Neuronal stem cell (in vitro differentiated cells): ENCODE measurements at regions not wholly inside any gene's neighbourhood (a gene's known extent, or its start where the extent isn't known, plus 50 kb on each side); places are given as distances from the start of the nearest gene placed in this dataset.
A peak's percentile ranks its signal among the peaks of the same experiment; 100 is the strongest.

Source experiments
- DNase-seq: peaks from one replicate; pipeline ENCODE4 v3.0.0-alpha.2; 2013; ENCODE audit warnings: low spot score
- H2AFZ ChIP-seq: one replicate; pipeline ENCODE4 v1.6.1; 2013; ENCODE audit warnings: mild to moderate bottlenecking, low read length, inconsistent platforms
- H2AK5ac ChIP-seq: 2 replicates; pipeline ENCODE4 v1.6.1; 2013; ENCODE audit warnings: low read depth, mild to moderate bottlenecking, inconsistent platforms, low read length, moderate library complexity, mixed read lengths
- H2BK120ac ChIP-seq: 2 replicates; pipeline ENCODE4 v1.6.1; 2013; ENCODE audit warnings: low read depth, mild to moderate bottlenecking, inconsistent platforms, low read length, moderate library complexity, mixed read lengths
- H2BK12ac ChIP-seq: one replicate; pipeline ENCODE4 v1.6.1; 2013; ENCODE audit warnings: low read length, inconsistent platforms
- H2BK15ac ChIP-seq: 2 replicates; pipeline ENCODE4 v1.6.1; 2013; ENCODE audit warnings: mild to moderate bottlenecking, low read length, inconsistent platforms, mixed read lengths
- H2BK5ac ChIP-seq: one replicate; pipeline ENCODE4 v1.6.1; 2013; ENCODE audit warnings: inconsistent platforms, mild to moderate bottlenecking, low read length, moderate library complexity
- H3K14ac ChIP-seq: one replicate; pipeline ENCODE4 v1.6.1; 2013; ENCODE audit warnings: low read length, inconsistent platforms
- H3K18ac ChIP-seq: 2 replicates; pipeline ENCODE4 v1.6.1; 2013; ENCODE audit warnings: low read length, inconsistent platforms
- H3K23ac ChIP-seq: 2 replicates; pipeline ENCODE4 v1.6.1; 2013; ENCODE audit warnings: low read depth, mild to moderate bottlenecking, mixed read lengths, low read length, inconsistent platforms; ENCODE audit not compliant: poor library complexity
- H3K27ac ChIP-seq: replicated peaks from 3 replicates; pipeline ENCODE4 v1.5.1; 2013; ENCODE audit warnings: low read length, inconsistent platforms
- H3K27me3 ChIP-seq, 3 experiments: 2 replicates each; pipeline ENCODE4 v1.6.1; 2013; ENCODE audit warnings: low read length in 3 of 3, mild to moderate bottlenecking in 2 of 3, inconsistent platforms in 1 of 3, low read depth in 1 of 3, mixed read lengths in 1 of 3, moderate library complexity in 1 of 3; ENCODE audit not compliant: control insufficient read depth in 3 of 3, insufficient read depth in 3 of 3
- H3K36me3 ChIP-seq, 2 donors: replicated peaks in 1 of 2; 2 replicates each; pipeline ENCODE4 v1.6.1; 2013; ENCODE audit warnings: low read length in 2 of 2; ENCODE audit not compliant: control insufficient read depth in 2 of 2, insufficient read depth in 2 of 2
- H3K4ac ChIP-seq: 2 replicates; pipeline ENCODE4 v1.6.1; 2013; ENCODE audit warnings: inconsistent platforms, mild to moderate bottlenecking, low read length, moderate library complexity
- H3K4me1 ChIP-seq, 2 donors: 1 replicate in 1 of 2; 2 replicates in 1 of 2; pipeline ENCODE4 v1.6.1; 2013; ENCODE audit warnings: low read length in 2 of 2, low read depth in 1 of 2; ENCODE audit not compliant: control insufficient read depth in 2 of 2, insufficient read depth in 1 of 2
- H3K4me2 ChIP-seq: one replicate; pipeline ENCODE4 v1.6.1; 2013; ENCODE audit warnings: mild to moderate bottlenecking, low read length, inconsistent platforms; ENCODE audit not compliant: insufficient read depth, poor library complexity, severe bottlenecking
- H3K4me3 ChIP-seq, 2 donors: 2 replicates each; pipeline ENCODE4 v1.5.1; 2013; ENCODE audit warnings: low read length in 2 of 2, mild to moderate bottlenecking in 2 of 2, inconsistent platforms in 1 of 2, moderate library complexity in 1 of 2
- H3K79me1 ChIP-seq: one replicate; pipeline ENCODE4 v1.6.1; 2013; ENCODE audit warnings: low read depth, mild to moderate bottlenecking, inconsistent platforms, low read length, moderate library complexity
- H3K9ac ChIP-seq: one replicate; pipeline ENCODE4 v1.6.1; 2013; ENCODE audit warnings: mild to moderate bottlenecking, low read depth, low read length, inconsistent platforms; ENCODE audit not compliant: poor library complexity
- H3K9me3 ChIP-seq, 2 donors: replicated peaks in 1 of 2; 2 replicates each; pipeline versions ENCODE3 to v1.6.1; 2013; ENCODE audit warnings: low read length in 2 of 2, mild to moderate bottlenecking in 2 of 2, inconsistent platforms in 1 of 2, low read depth in 1 of 2, mixed read lengths in 1 of 2, moderate library complexity in 1 of 2; ENCODE audit not compliant: control insufficient read depth in 2 of 2, insufficient read depth in 1 of 2
- H4K8ac ChIP-seq: one replicate; pipeline ENCODE4 v1.6.1; 2013; ENCODE audit warnings: low read depth, mild to moderate bottlenecking, inconsistent platforms, low read length, moderate library complexity
- H4K91ac ChIP-seq: one replicate; pipeline ENCODE4 v1.6.1; 2013; ENCODE audit warnings: low read length, low read depth, mild to moderate bottlenecking, inconsistent platforms; ENCODE audit not compliant: poor library complexity
- WGBS, 2 donors: extraction: QIAGEN DNeasy Blood & Tissue Kit; methylation state at CpG; one replicate each; pipeline ENCODE4 v1.1.7; 2013; ENCODE audit warnings: missing lambda C conversion rate in 2 of 2, mixed read lengths in 1 of 2; ENCODE audit not compliant: insufficient read length in 2 of 2, insufficient replicate concordance in 1 of 2; ENCODE audit errors: extremely low coverage in 2 of 2; 5-methylcytosine and 5-hydroxymethylcytosine counted together

GRCh38 chr18:70418546-70419311, 129.9 kb downstream of the SOCS6 start:
- Histone ChIP-seq H3K4ac (no peak overlapping the region), H3K36me3 (no peaks in the 10 kb centered on the region), H2BK5ac (no peak overlapping the region), H4K91ac (no peak overlapping the region), H3K27me3 (peaks cover 0 to 6% (median 0%) of the 10 kb centered on the region in 3 experiments), H2AFZ (no peak overlapping the region), H2AK5ac (no peak overlapping the region), H2BK120ac (no peak overlapping the region), H3K4me3 (no peak overlapping the region), H3K9me3 (no peaks in the 10 kb centered on the region), H3K27ac (no peak overlapping the region), H3K4me2 (no peak overlapping the region), H3K4me1 (peaks cover 0 to 1% of the 10 kb centered on the region in 2 donors), H2BK15ac (no peak overlapping the region), H4K8ac (no peak overlapping the region), H2BK12ac (no peak overlapping the region), H3K14ac (no peak overlapping the region), H3K23ac (no peak overlapping the region), H3K18ac (no peak overlapping the region), H3K79me1 (no peaks in the 10 kb centered on the region), H3K9ac (no peak overlapping the region)
- no CpG with 5 or more reads among the region's 12 CpGs for WGBS, 2 donors
- DNase-seq = no peak

- H3K36me3 ChIP-seq = no peaks in the 10 kb centered on the region
These were observed 129.0 kb downstream of the SOCS6 start for GRCh38 chr18:70417847-70418246.

GRCh38 chr18:70416496-70416895, 127.7 kb downstream of the SOCS6 start:
- no CpG with 5 or more reads among the region's 8 CpGs for WGBS, 2 donors
- H4K91ac ChIP-seq = no peak overlapping the region
- H2AK5ac ChIP-seq = no peak overlapping the region
- H3K36me3 ChIP-seq = no peaks in the 10 kb centered on the region
- no peak overlapping the region for H3K9ac ChIP-seq
- H2BK5ac ChIP-seq = no peak overlapping the region
- H2BK12ac ChIP-seq = no peak overlapping the region
- H2BK15ac ChIP-seq = no peak overlapping the region
- no peak overlapping the region for H2BK120ac ChIP-seq
- no peak overlapping the region for H3K27ac ChIP-seq
- no peak overlapping the region for H3K14ac ChIP-seq
- no peak for DNase-seq
- H2AFZ ChIP-seq = no peak overlapping the region
- no peak overlapping the region for H3K23ac ChIP-seq
- no peak overlapping the region for H3K4me3 ChIP-seq
- H3K4me1 ChIP-seq = no peaks in the 10 kb centered on the region
- no peaks in the 10 kb centered on the region for H3K9me3 ChIP-seq
- no peak overlapping the region for H3K18ac ChIP-seq
- no peak overlapping the region for H3K4me2 ChIP-seq
- peaks cover 0 to 6% (median 0%) of the 10 kb centered on the region in 3 experiments for H3K27me3 ChIP-seq
- H3K79me1 ChIP-seq = no peaks in the 10 kb centered on the region
- no peak overlapping the region for H4K8ac ChIP-seq
- no peak overlapping the region for H3K4ac ChIP-seq

More at GRCh38 chr18:70417847-70418246, 129.0 kb downstream of the SOCS6 start:
- Histone ChIP-seq H3K18ac (no peak overlapping the region), H2BK12ac (no peak overlapping the region), H3K27ac (no peak overlapping the region), H4K8ac (no peak overlapping the region), H2AFZ (no peak overlapping the region), H2BK120ac (no peak overlapping the region), H3K9ac (no peak overlapping the region), H3K9me3 (no peaks in the 10 kb centered on the region), H3K4ac (no peak overlapping the region), H2AK5ac (no peak overlapping the region), H3K79me1 (no peaks in the 10 kb centered on the region), H3K14ac (no peak overlapping the region), H3K27me3 (peaks cover 0 to 6% (median 0%) of the 10 kb centered on the region in 3 experiments), H4K91ac (no peak overlapping the region), H2BK15ac (no peak overlapping the region), H2BK5ac (no peak overlapping the region), H3K4me2 (no peak overlapping the region), H3K4me1 (no peaks in the 10 kb centered on the region), H3K4me3 (no peak overlapping the region), H3K23ac (no peak overlapping the region)
- WGBS, 2 donors = no CpG with 5 or more reads among the region's 5 CpGs
- DNase-seq = no peak

DNA sequence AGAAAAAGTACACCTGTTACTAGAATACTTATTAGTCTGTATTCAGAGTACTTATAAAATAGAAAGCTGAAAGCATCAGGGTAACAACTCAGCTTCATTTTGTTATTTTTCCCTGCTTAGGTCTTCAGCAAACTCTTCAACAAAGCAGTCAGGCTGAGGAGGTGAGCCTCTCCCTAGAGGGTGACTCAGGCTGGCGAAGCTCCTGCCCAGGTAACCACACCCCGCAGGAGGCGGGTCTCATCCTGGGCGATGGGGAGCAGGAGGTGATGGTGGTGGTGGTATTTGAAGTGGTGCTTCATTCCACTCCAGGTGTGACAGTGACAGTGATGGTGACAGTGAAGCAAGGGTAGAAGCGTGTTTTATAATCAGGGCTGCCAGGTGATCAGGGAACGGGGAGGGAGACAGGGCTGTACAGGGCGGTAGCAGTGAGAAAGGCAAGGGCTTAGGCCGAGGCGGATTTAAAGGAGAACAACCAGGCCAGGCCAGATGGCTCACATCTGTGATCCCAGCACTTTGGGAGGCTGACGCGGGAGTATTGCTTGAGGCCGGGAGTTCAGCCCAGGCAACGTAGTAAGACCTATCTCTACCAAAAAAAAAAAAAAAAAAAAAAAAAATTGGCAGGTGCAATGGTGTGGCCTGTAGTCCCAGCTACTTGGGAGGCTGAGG, 127.1 kb downstream of the SOCS6 start:
- Histone ChIP-seq H2AFZ (no peak overlapping the region), H3K23ac (peak overlapping the region; percentile 34), H2BK15ac (no peak overlapping the region), H2BK120ac (no peak overlapping the region), H3K9ac (no peak overlapping the region), H3K14ac (no peak overlapping the region), H2BK12ac (no peak overlapping the region), H3K4me1 (no peaks in the 10 kb centered on the region), H3K18ac (no peak overlapping the region), H3K79me1 (no peaks in the 10 kb centered on the region), H3K36me3 (peaks cover 0 to 2% of the 10 kb centered on the region in 2 donors), H3K9me3 (peaks cover 0 to 2% of the 10 kb centered on the region in 2 donors), H3K27me3 (peaks cover 0 to 6% (median 0%) of the 10 kb centered on the region in 3 experiments), H4K8ac (no peak overlapping the region), H2AK5ac (no peak overlapping the region), H4K91ac (no peak overlapping the region), H2BK5ac (no peak overlapping the region), H3K4me3 (no peak overlapping the region), H3K27ac (no peak overlapping the region), H3K4me2 (no peak overlapping the region), H3K4ac (no peak overlapping the region)
- WGBS, 2 donors = no CpG with 5 or more reads among the region's 13 CpGs
- no peak for DNase-seq
